ENCODE measurements at regions not wholly inside any gene's neighbourhood (a gene's known extent, or its start where the extent isn't known, plus 50 kb on each side); places are given as distances from the start of the nearest gene placed in this dataset.

DNA sequence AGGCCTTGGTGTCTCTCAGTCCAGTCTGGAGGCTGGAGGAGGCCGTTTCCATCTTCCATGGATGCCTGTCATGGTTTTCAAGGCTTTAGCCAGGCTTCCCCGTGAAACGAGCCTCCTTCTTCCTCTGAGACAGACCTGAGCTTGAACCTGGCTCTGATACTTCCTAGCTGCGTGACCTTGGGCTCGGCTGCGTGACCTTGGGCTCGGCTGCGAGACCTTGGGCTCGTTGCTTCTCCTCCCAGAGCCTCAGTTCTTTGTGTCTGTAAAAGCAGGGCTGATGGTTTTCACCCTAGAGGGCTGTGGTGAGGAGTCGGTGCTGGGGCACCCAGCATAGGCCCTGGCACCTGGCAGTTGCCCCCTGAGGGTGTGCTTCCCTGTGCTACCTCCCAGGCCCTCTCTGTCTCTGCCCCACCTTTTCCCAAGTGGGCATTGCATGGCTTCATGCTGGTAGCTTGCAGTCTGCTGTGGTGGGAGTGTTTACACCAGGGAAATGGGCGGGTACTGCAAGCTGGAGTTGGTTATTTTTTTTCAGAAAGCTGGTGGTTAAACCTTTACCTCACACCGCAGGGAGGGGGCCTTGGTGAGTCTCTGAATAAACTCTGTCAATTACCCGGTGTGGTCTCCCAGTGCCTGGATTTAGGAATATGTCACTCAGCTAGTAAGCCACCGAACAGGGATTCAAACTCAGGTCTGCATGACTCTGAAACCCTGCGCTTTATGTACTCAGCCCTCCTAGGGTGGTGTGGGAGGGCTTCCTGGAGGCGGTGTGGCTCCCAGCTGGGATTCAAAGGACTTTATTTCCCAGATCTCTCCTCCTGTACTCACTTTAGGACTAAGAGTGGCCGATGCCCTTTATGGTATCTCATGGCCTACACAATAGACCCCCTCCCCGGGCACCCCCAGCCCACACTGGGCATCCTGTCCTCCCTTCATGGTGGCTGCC is 129.0 kb upstream of the CIBAR2 start:
- TF ChIP-seq, protein P1, sequence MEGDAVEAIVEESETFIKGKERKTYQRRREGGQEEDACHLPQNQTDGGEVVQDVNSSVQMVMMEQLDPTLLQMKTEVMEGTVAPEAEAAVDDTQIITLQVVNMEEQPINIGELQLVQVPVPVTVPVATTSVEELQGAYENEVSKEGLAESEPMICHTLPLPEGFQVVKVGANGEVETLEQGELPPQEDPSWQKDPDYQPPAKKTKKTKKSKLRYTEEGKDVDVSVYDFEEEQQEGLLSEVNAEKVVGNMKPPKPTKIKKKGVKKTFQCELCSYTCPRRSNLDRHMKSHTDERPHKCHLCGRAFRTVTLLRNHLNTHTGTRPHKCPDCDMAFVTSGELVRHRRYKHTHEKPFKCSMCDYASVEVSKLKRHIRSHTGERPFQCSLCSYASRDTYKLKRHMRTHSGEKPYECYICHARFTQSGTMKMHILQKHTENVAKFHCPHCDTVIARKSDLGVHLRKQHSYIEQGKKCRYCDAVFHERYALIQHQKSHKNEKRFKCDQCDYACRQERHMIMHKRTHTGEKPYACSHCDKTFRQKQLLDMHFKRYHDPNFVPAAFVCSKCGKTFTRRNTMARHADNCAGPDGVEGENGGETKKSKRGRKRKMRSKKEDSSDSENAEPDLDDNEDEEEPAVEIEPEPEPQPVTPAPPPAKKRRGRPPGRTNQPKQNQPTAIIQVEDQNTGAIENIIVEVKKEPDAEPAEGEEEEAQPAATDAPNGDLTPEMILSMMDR (IDR thresholded peaks at IDR 0.05), result no peak

DNA sequence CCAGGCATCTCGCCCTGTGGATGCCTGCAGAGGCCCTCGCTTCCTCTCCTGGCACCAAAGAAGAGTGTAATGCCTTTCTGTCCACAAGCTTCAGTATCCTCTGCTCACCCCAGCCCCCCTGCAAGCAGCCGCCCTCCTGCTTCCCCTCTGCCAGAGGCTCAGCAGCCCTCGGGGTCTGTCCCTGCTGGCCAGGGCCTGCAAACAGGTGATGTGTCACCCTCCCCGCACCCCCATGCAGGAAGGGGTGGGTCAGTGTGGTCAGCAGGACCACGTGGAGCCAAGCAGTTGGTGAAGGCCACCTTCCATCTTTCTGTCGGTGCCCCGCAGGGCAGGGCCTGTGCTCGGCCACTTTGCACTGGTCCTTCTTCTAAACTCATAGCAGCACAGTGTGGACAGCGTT is 129.9 kb upstream of the CIBAR2 start:
- TF ChIP-seq, protein P1 (IDR thresholded peaks at IDR 0.05), result no peak

DNA sequence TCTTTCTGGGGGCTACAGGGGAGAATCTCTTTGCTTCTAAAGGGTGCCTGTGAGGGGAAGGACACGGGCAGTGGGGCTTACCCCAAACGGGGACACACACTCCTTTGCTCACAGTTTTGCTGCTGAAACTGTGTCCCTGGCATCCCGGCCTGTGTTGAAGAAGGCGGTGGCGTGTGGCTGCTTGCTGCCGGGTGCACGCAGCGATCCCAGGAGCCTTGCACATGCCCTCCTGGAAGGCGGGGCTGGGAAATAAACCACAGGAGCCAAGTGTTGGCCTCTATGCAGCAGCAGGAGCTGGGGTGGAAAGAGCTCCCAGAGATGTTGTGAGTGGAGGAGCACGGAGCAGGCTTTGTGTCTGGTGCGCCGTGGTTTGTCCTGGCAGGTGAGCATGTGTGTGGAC is 131.0 kb upstream of the CIBAR2 start:
- TF ChIP-seq, protein P1 (IDR thresholded peaks at IDR 0.05), result no peak

DNA sequence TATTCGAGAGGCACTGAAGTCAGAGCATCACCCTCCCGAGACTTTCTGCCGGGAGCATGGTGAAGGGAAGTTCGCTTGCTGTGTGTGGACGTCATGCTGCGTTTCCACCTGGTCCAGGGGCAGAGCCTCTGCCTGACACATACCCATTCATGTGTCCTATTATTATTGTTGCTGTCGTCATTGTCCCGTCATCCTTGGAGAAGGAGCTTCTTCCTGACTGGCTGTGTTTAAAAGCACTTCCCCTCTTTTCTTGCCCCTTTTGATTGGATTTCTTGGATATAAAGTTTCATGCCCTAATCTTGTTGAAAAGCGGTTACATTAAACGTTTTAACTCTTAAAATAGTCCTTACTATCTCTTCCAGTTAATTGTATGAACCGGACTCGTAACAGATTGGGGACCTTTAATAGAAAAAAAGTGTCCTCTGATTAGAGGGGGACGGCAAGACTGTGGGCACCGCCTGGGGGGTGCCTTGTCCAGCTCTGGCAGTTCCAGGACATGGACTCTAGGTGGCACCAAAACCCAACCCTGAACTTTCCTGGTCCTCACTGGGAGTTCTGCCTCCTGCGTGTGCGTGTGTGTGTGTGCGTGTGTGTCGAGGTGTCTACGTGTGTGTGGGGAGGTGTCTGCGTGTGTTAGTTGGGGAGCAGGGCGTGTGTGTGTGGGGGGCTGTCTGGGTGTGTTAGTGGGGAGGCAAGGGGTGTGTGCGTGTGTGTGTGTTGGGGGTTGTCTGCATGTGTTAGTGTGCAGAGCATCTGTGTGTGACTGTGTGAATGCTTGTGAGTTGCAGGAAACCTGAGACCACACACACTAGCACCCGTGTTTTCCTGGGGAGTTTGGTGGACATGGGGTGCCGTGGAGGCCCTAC is 133.3 kb upstream of the CIBAR2 start:
- TF ChIP-seq, protein P1 (IDR thresholded peaks at IDR 0.05), result peak; percentile 96

DNA sequence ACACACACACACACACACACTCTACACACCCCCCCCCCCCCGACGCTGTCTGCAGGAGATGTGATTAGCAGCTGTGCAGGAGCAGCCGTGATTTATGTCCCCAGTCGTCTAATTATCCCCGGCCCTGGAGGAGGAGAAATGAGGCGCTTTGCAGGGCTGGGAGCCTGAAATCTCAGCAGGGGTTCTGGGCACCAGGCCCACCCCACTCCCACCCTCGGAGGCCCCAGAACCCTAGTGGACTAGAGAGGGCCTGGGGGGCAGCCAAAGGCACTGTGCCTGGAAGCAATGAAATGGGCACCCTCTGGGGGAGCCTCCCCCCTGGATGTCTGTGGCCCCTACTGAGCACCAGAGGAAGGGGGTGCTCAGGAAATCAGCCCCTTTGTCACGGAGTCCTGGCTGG is 134.2 kb upstream of the CIBAR2 start:
- TF ChIP-seq, protein P1 (IDR thresholded peaks at IDR 0.05), result no peak

DNA sequence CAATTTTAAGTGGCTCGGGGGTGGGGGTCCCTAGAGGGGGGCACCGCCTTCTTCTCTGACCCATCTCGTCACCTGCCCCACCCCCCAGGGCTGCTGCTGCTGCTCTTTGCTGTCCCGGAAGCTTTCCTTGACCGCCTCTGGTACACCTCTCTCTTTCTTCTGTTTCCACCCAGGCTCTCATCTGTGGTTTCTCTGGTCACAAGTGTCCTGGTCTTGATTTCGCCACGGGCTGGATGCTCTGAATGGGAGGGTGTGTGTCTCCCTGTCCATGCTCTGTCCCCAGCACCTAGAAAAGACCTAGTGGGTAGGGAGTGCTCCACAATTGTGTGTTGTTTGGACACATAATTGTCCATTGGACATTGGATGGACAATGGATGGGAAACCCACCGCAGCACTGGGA is 134.7 kb upstream of the CIBAR2 start:
- TF ChIP-seq, protein P1 (IDR thresholded peaks at IDR 0.05), result no peak

DNA sequence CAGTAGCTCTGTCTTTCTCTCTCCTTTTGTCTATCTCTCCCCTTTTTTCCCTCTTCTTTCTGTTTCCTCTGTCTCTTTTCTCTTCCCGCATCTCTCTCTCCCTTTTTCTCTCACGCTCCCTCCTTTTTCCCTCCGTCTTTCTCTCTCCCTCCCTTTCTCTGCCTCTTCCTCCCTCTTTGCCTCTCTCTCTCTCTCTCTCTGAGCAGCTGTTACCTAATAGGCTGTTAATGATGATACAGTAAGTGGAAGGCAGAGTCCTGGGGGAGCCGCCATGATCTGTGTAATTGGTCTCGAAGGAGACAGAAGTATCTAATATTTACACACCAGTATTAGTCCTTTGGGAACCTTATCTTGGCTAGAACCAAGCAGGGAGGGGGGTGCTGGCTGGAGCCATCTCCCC is 136.1 kb upstream of the CIBAR2 start:
- TF ChIP-seq, protein P1 (IDR thresholded peaks at IDR 0.05), result no peak

Data from LNCAP (cell line).